ENCODE measurements at regions not wholly inside any gene's neighbourhood (a gene's known extent, or its start where the extent isn't known, plus 50 kb on each side); places are given as distances from the start of the nearest gene placed in this dataset.

DNA sequence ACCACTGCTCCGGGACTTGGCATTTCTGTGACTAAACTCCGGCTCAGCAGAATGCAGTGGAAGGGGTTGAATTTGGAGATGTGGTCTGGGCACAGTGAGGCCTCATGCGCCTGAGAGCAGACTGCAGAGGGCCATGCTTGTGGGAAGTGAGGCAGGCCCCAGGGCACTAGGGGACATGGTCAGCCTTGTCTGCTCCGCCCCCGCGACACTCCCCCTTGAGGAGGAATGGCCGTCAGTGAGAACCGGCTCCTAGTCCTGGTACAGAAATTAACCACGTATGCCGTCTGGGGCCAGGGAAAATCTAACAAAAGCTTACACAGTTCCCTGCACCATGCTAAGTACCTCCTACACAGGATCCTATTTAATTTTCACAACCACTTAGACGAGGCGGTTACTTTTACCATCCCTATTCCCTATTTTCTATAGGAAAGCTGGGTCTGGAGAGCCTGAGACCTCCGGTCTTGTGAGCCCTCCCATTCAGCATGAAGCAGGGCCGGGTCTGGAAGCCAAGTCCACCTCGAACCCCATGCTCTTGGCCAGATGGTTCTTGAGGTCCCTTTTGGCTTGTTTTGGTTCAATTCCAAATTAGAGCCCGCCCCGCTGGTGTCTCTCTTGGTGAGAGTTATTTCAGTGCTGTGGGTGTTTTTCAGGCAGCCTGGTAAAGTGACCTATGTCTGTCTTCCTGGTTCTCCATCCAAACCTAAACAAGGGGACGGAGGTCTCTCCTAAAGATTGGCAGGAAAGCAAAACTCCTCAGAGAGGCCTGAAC is 87.7 kb upstream of the PITRM1 start:
- TF ChIP-seq CTCF (IDR thresholded peaks at IDR 0.05), result no peak
- no peak for TF ChIP-seq POLR2A (IDR thresholded peaks at IDR 0.05)
- Histone ChIP-seq H3K27me3 (no peaks in the 10 kb centered on the region), H3K27ac (no peak overlapping the region), H3K9me3 (no peaks in the 10 kb centered on the region), H3K4me1 (no peaks in the 10 kb centered on the region), H3K4me3 (no peak overlapping the region), H3K36me3 (no peaks in the 10 kb centered on the region)
- DNase-seq (no peak), ATAC-seq (no peak)
- 75% methylated on average over 10 of the region's 18 CpGs for WGBS (ENCODE audit: insufficient coverage, low coverage, low lambda C conversion rate, missing lambda C conversion rate)
- intact Hi-C loops (cut with DNase I), result no loop called here

DNA sequence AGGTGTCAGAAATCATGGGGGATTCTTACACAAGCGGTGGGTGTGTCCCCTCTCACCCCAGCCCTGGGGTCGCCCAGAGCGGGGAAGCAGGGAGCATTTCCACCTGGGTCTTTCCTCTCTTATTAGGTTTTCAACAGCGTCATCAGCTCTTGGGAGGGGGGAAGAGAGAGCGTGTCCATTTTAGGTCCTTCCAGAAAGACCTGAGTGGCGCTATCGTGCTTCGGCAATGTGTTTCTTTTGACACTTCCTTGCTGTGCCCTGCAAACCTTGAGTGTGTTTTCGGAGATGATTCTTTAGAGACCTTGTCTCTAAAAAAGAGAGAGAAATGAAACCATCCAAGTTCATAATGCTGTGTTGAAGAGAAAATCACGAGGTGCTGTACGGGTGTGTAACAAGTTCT is 86.9 kb upstream of the PITRM1 start:
- Histone ChIP-seq H3K27ac (no peak overlapping the region), H3K4me3 (no peak overlapping the region), H3K4me1 (no peaks in the 10 kb centered on the region), H3K9me3 (no peaks in the 10 kb centered on the region), H3K27me3 (no peaks in the 10 kb centered on the region), H3K36me3 (no peaks in the 10 kb centered on the region)
- DNase-seq (no peak), ATAC-seq (no peak)
- TF ChIP-seq CTCF (IDR thresholded peaks at IDR 0.05), result no peak
- TF ChIP-seq POLR2A (IDR thresholded peaks at IDR 0.05), result no peak
- 83% methylated on average over 11 of the region's 11 CpGs for WGBS (ENCODE audit: insufficient coverage, low coverage, low lambda C conversion rate, missing lambda C conversion rate)
- intact Hi-C loops (cut with DNase I), result no loop called here

DNA sequence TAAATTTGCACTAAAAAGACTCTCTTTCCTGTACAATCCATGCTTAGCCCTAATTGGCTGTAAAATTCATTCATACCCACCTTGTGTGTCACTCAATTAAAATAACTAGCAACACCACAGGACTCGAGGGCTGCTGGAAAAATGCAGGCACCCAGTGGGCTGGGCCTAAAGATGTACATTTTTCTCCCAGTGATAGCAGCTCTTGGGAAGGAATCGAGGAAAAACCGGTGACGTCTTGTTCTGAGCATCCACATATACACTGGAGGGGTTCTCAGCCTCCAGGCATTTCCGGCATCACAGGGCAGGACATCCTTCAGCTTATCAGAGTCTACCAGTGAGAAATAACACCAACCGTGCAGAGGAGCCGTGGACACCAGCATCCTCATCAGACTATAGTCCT is 85.8 kb upstream of the PITRM1 start:
- ATAC-seq (peak; percentile 30 to 78 (median 57)), DNase-seq (no peak)
- intact Hi-C loops (cut with DNase I), result no loop called here
- Histone ChIP-seq H3K27ac (no peak overlapping the region), H3K36me3 (no peaks in the 10 kb centered on the region), H3K9me3 (no peaks in the 10 kb centered on the region), H3K4me1 (no peaks in the 10 kb centered on the region), H3K4me3 (no peak overlapping the region), H3K27me3 (no peaks in the 10 kb centered on the region)
- TF ChIP-seq POLR2A (IDR thresholded peaks at IDR 0.05) (no peak), CTCF (IDR thresholded peaks at IDR 0.05) (no peak)
- 63% methylated on average over 6 of the region's 7 CpGs for WGBS (ENCODE audit: insufficient coverage, low coverage, low lambda C conversion rate, missing lambda C conversion rate)

DNA sequence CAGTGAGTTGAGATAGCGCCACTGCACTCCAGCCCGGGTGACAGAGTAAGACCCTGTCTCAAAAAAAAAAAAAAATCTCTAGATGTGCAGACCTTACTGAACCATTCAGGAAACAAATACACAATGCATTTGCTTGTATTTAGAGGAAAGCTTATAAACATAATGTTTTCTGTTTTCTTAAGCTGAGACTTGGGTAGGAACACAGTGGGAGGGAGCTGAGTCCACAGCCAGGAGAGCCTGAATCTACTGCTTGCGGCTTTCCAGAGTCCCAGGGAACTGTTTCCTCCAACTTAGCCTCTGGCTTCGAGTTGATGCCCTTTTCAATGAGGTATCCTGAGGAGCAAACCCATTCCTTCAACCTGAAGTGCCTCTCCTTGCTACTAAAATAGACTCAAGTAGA is 83.0 kb upstream of the PITRM1 start:
- WGBS (ENCODE audit: insufficient coverage, low coverage, low lambda C conversion rate, missing lambda C conversion rate), result 54% methylated on average over 4 of the region's 4 CpGs
- Histone ChIP-seq H3K9me3 (no peaks in the 10 kb centered on the region), H3K36me3 (no peaks in the 10 kb centered on the region), H3K27ac (no peak overlapping the region), H3K4me1 (no peaks in the 10 kb centered on the region), H3K4me3 (no peak overlapping the region), H3K27me3 (no peaks in the 10 kb centered on the region)
- no peak for ATAC-seq
- intact Hi-C loops (cut with DNase I), result no loop called here
- no peak for TF ChIP-seq CTCF (IDR thresholded peaks at IDR 0.05)
- TF ChIP-seq POLR2A (IDR thresholded peaks at IDR 0.05), result no peak
- no peak for DNase-seq

Measured in right lobe of liver (tissue), 6 donors.